Type B pancreatic cell (in vitro differentiated cells): ENCODE measurements at regions not wholly inside any gene's neighbourhood (a gene's known extent, or its start where the extent isn't known, plus 50 kb on each side); places are given as distances from the start of the nearest gene placed in this dataset.

Source experiments
- DNase-seq: peaks from one replicate; pipeline ENCODE4 v3.0.0; 2021; ENCODE audit warnings: mixed read lengths; ENCODE audit not compliant: unreplicated experiment; ENCODE audit errors: extremely low spot score
- H3K27ac Mint-ChIP-seq: 2 replicates; pipeline ENCODE4 v1.8.0; 2021; ENCODE audit warnings: mild to moderate bottlenecking, mixed read lengths
- H3K27me3 Mint-ChIP-seq: 2 replicates; pipeline ENCODE4 v1.8.0; 2021; ENCODE audit warnings: mixed read lengths
- H3K36me3 Mint-ChIP-seq: 2 replicates; pipeline ENCODE4 v1.8.0; 2021; ENCODE audit warnings: mixed read lengths
- H3K4me1 Mint-ChIP-seq: one replicate; pipeline ENCODE4 v1.8.0; 2021; ENCODE audit warnings: mixed read lengths; ENCODE audit not compliant: unreplicated experiment
- H3K4me3 Mint-ChIP-seq: 2 replicates; pipeline ENCODE4 v1.8.0; 2021; ENCODE audit warnings: mild to moderate bottlenecking, mixed read lengths
- H3K9me3 Mint-ChIP-seq: 2 replicates; pipeline ENCODE4 v1.8.0; 2021; ENCODE audit warnings: mixed read lengths
- TF ChIP-seq, protein P1 (sequence below): fragments of 200-600 bp; sonication (generic); conservative IDR thresholded peaks from 2 replicates; pipeline ENCODE4 v1.5.0; 2021; ENCODE audit warnings: antibody characterized with exemption, mild to moderate bottlenecking

DNA sequence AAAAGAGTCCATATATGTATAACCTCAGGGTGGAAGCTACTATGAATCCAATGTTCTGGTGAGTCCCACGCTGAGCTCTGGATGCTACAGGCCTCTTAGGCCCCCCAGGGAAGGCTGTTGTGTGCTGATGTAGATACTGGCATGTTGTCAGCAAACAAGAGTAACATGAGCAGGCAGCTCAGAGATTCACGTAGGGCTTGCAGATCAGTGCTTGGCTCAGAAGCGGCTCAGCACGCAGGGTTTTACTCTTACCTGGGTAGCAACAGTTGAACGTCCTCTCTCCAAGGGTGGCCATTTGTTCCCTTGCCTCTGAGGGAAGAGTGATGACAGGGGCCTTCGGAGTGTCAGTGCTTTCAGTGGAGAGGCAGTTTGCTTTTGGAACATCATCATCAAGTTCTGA, 93.4 kb downstream of the ZFP64 start:
- TF ChIP-seq, protein P1, sequence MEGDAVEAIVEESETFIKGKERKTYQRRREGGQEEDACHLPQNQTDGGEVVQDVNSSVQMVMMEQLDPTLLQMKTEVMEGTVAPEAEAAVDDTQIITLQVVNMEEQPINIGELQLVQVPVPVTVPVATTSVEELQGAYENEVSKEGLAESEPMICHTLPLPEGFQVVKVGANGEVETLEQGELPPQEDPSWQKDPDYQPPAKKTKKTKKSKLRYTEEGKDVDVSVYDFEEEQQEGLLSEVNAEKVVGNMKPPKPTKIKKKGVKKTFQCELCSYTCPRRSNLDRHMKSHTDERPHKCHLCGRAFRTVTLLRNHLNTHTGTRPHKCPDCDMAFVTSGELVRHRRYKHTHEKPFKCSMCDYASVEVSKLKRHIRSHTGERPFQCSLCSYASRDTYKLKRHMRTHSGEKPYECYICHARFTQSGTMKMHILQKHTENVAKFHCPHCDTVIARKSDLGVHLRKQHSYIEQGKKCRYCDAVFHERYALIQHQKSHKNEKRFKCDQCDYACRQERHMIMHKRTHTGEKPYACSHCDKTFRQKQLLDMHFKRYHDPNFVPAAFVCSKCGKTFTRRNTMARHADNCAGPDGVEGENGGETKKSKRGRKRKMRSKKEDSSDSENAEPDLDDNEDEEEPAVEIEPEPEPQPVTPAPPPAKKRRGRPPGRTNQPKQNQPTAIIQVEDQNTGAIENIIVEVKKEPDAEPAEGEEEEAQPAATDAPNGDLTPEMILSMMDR, result no peak
- DNase-seq, result no peak

DNA sequence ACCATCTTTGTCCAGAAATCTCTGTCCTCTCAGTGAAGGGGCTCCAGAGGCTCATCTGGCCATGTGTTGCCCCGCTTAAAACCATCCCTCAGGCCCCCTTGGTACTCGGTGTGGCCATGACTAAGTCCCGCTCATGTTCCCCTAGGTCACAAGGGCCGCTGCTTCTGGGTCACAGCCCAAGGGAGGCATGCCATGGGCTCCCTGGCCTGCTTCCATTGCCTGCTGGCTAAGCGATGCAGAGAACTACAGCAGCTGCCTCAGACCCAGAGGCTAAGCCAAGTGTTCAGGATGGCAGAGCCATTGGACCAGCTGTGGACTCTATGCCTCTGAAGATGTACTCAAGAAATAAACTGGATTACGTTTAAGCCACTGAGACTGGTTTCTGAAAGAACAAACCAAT, 95.5 kb downstream of the ZFP64 start:
- no peak for DNase-seq
- no peaks in the 10 kb centered on the region for H3K9me3 Mint-ChIP-seq
- H3K36me3 Mint-ChIP-seq, result peaks cover 3% of the 10 kb centered on the region
- TF ChIP-seq, protein P1, result no peak
- peaks cover 6% of the 10 kb centered on the region for H3K4me1 Mint-ChIP-seq
- no peak overlapping the region for H3K27ac Mint-ChIP-seq
- no peaks in the 10 kb centered on the region for H3K27me3 Mint-ChIP-seq
- H3K4me3 Mint-ChIP-seq, result no peak overlapping the region

More for the DNA sequence above, 93.4 kb downstream of the ZFP64 start:
- Mint-ChIP-seq H3K27me3 (peaks cover 6% of the 10 kb centered on the region), H3K4me1 (peaks cover 7% of the 10 kb centered on the region), H3K4me3 (no peak overlapping the region), H3K36me3 (peaks cover 3% of the 10 kb centered on the region), H3K9me3 (no peaks in the 10 kb centered on the region), H3K27ac (no peak overlapping the region)

DNA sequence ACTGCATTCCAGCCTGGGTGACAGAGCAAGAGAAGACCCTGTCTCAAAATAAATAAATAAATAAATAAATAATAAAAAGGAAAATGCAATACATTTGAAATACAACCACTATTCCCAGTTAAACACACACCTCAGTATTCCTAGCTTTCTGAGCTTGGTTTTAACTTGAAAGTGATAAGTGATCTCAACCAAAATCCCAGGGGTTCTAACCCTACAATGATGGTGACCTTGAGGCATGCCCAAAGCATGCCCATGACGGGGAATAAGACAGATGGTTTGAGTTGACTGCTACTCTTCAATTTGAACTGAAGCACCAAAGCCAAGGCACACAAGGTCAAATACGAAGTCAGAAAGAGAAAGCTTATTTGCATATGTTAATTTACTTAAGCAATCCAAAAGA, 96.9 kb downstream of the ZFP64 start:
- H3K9me3 Mint-ChIP-seq, result no peaks in the 10 kb centered on the region
- no peak overlapping the region for H3K27ac Mint-ChIP-seq
- no peak for DNase-seq
- H3K4me3 Mint-ChIP-seq, result no peak overlapping the region
- no peaks in the 10 kb centered on the region for H3K27me3 Mint-ChIP-seq
- peaks cover 11% of the 10 kb centered on the region for H3K36me3 Mint-ChIP-seq
- peaks cover 6% of the 10 kb centered on the region for H3K4me1 Mint-ChIP-seq
- TF ChIP-seq, protein P1, result no peak

DNA sequence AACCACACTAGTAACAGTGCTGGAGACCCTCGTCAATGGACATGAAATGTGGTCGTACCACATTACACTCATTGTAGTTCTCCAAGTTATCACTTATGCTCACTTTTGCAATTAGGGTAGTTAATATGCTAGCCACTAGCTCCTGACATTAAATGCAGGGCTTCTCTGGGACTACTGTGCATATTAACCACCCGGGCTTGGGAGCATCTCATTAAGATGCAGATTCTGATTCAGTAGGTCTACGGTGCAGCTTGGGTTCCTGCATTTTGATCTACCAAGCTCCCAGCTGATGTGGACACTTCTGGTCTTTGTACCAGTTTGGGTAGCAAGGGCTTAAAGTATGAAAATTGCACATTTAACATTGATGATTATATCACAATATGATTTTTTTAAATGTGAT, 98.0 kb downstream of the ZFP64 start:
- Mint-ChIP-seq H3K4me1 (no peaks in the 10 kb centered on the region), H3K27ac (no peak overlapping the region), H3K27me3 (no peaks in the 10 kb centered on the region), H3K9me3 (no peaks in the 10 kb centered on the region), H3K4me3 (no peak overlapping the region), H3K36me3 (peaks cover 18% of the 10 kb centered on the region)
- DNase-seq, result no peak
- TF ChIP-seq, protein P1, result no peak

DNA sequence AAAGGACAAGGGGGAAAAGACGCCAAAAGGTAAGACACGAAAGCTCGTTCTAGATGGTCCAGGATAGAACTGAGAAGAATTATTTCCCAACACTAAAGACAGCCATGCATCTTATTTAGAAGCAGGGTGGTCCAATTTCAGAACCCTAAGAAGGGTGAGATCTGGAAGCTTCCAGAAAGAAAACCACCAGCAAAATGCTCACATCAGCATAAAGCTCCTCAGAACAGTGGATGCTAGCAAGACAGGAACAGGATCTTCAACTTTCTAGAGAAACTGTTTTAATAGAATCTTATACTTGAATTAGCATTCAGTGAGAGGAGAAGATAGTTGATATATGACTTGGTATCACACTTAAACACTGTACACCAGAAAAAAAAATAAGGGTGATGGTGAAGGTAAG, 101.5 kb downstream of the ZFP64 start:
- TF ChIP-seq, protein P1, result no peak
- Mint-ChIP-seq H3K27me3 (no peaks in the 10 kb centered on the region), H3K4me3 (no peak overlapping the region), H3K27ac (no peak overlapping the region), H3K9me3 (peaks cover 8% of the 10 kb centered on the region), H3K4me1 (no peaks in the 10 kb centered on the region), H3K36me3 (peaks cover 42% of the 10 kb centered on the region)
- DNase-seq, result no peak

DNA sequence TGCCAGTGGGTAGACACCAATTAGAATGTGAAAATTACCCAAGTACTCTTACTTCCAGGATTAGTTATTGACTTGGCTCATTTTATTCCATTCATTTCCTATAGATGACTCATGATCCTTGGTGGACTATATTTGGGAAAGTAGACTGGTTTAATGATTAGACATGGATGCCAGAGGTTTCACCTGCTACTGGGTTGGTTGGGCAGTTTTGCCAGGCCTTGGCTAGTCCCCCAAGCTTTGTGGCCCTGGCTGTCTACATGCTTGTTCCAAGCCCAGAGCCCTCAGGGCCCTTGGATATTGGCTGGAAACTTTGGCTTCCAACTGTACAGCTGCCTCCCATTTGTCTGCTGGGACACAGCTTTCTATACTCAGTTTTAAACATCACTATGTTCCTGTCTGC, 104.1 kb downstream of the ZFP64 start:
- H3K27me3 Mint-ChIP-seq, result no peaks in the 10 kb centered on the region
- DNase-seq, result no peak
- H3K36me3 Mint-ChIP-seq, result peaks cover 38% of the 10 kb centered on the region
- TF ChIP-seq, protein P1, result no peak
- H3K4me1 Mint-ChIP-seq, result peaks cover 12% of the 10 kb centered on the region
- no peak overlapping the region for H3K27ac Mint-ChIP-seq
- peaks cover 8% of the 10 kb centered on the region for H3K9me3 Mint-ChIP-seq
- H3K4me3 Mint-ChIP-seq, result no peak overlapping the region
